Neural progenitor cell (in vitro differentiated cells): ENCODE measurements at regions not wholly inside any gene's neighbourhood (a gene's known extent, or its start where the extent isn't known, plus 50 kb on each side); places are given as distances from the start of the nearest gene placed in this dataset.

Experiments used
- DNase-seq: peaks from one replicate; pipeline ENCODE4 v3.0.0-alpha.2; 2016; ENCODE audit warnings: low spot score
- H2AFZ ChIP-seq: fragments of 200-600 bp; sonication (generic); replicated peaks from 2 replicates; pipeline ENCODE4 v1.6.1; 2016; ENCODE audit warnings: antibody characterized with exemption
- H3F3A ChIP-seq: fragments of 200-600 bp; sonication (generic); 2 replicates; pipeline ENCODE4 v1.6.1; 2016; ENCODE audit warnings: antibody characterized with exemption, low read depth
- H3K27ac ChIP-seq: fragments of 200-600 bp; sonication (generic); 2 replicates; pipeline ENCODE4 v1.5.1; 2016; ENCODE audit warnings: mild to moderate bottlenecking
- H3K27me3 ChIP-seq: fragments of 200-600 bp; sonication (generic); 2 replicates; pipeline ENCODE4 v1.6.1; 2016; ENCODE audit warnings: mild to moderate bottlenecking, moderate library complexity
- H3K36me3 ChIP-seq: fragments of 200-600 bp; sonication (generic); 2 replicates; pipeline ENCODE4 v1.5.1; 2016
- H3K4me1 ChIP-seq: fragments of 200-600 bp; sonication (generic); 2 replicates; pipeline ENCODE4 v1.6.1; 2016; ENCODE audit warnings: mixed run types
- H3K4me2 ChIP-seq: fragments of 200-600 bp; sonication (generic); 2 replicates; pipeline ENCODE4 v1.6.1; 2016
- H3K4me3 ChIP-seq: fragments of 200-600 bp; sonication (generic); 2 replicates; pipeline ENCODE4 v1.5.1; 2016
- H3K79me2 ChIP-seq: fragments of 200-600 bp; sonication (generic); 2 replicates; pipeline ENCODE4 v1.6.1; 2016; ENCODE audit warnings: low read depth
- H3K9ac ChIP-seq: fragments of 200-600 bp; sonication (generic); 2 replicates; pipeline ENCODE4 v1.6.1; 2016
- H3K9me3 ChIP-seq: fragments of 200-600 bp; sonication (generic); 2 replicates; pipeline ENCODE4 v1.5.1; 2016; ENCODE audit warnings: low read depth
- H4K20me1 ChIP-seq: fragments of 200-600 bp; sonication (generic); 2 replicates; pipeline ENCODE4 v1.6.1; 2016; ENCODE audit warnings: low read depth
- H3K27ac Mint-ChIP-seq: 3 replicates; pipeline ENCODE4 v1.8.0; 2021; ENCODE audit warnings: mixed read lengths
- H3K27me3 Mint-ChIP-seq: 2 replicates; pipeline ENCODE4 v1.8.0; 2022; ENCODE audit warnings: low read depth, mild to moderate bottlenecking, inconsistent platforms, moderate library complexity, mixed read lengths; ENCODE audit not compliant: insufficient read depth
- H3K36me3 Mint-ChIP-seq: 3 replicates; pipeline ENCODE4 v1.8.0; 2021; ENCODE audit warnings: mixed read lengths
- H3K4me1 Mint-ChIP-seq: 3 replicates; pipeline ENCODE4 v1.8.0; 2021; ENCODE audit warnings: mixed read lengths
- H3K4me3 Mint-ChIP-seq: 3 replicates; pipeline ENCODE4 v1.8.0; 2021; ENCODE audit warnings: mild to moderate bottlenecking, moderate library complexity, mixed read lengths
- H3K9me3 Mint-ChIP-seq: 3 replicates; pipeline ENCODE4 v1.8.0; 2020; ENCODE audit warnings: mixed read lengths
- EZH2 ChIP-seq: fragments of 200-600 bp; sonication (generic); IDR thresholded peaks from 2 replicates; pipeline ENCODE4 v1.6.1; 2017; ENCODE audit warnings: antibody characterized with exemption, mild to moderate bottlenecking, moderate library complexity
- EZH2phosphoT487 ChIP-seq: fragments of 200-600 bp; sonication (generic); IDR thresholded peaks from 2 replicates; pipeline ENCODE4 v1.6.1; 2017; ENCODE audit warnings: antibody characterized with exemption
- TF ChIP-seq, protein P1 (sequence below): fragments of 200-600 bp; sonication (generic); IDR thresholded peaks from 2 replicates; pipeline ENCODE4 v1.5.1; 2017; ENCODE audit warnings: antibody characterized with exemption, mild to moderate bottlenecking

- Histone ChIP-seq H3K36me3 (no peaks in the 10 kb centered on the region), H3K27me3 (no peaks in the 10 kb centered on the region), H3K4me2 (no peak overlapping the region), H3K4me1 (no peaks in the 10 kb centered on the region), H3K9ac (no peak overlapping the region), H3K27ac (no peak overlapping the region), H3F3A (no peaks in the 10 kb centered on the region), H2AFZ (no peak overlapping the region), H4K20me1 (no peaks in the 10 kb centered on the region), H3K79me2 (no peaks in the 10 kb centered on the region), H3K9me3 (no peaks in the 10 kb centered on the region), H3K4me3 (no peak overlapping the region)
- Mint-ChIP-seq H3K4me3 (no peak overlapping the region), H3K36me3 (peaks cover 2% of the 10 kb centered on the region), H3K9me3 (peaks cover 3% of the 10 kb centered on the region), H3K4me1 (peaks cover 5% of the 10 kb centered on the region), H3K27me3 (peaks cover 5% of the 10 kb centered on the region), H3K27ac (no peak overlapping the region)
- TF ChIP-seq EZH2 (no peak), EZH2phosphoT487 (no peak)
- TF ChIP-seq, protein P1, sequence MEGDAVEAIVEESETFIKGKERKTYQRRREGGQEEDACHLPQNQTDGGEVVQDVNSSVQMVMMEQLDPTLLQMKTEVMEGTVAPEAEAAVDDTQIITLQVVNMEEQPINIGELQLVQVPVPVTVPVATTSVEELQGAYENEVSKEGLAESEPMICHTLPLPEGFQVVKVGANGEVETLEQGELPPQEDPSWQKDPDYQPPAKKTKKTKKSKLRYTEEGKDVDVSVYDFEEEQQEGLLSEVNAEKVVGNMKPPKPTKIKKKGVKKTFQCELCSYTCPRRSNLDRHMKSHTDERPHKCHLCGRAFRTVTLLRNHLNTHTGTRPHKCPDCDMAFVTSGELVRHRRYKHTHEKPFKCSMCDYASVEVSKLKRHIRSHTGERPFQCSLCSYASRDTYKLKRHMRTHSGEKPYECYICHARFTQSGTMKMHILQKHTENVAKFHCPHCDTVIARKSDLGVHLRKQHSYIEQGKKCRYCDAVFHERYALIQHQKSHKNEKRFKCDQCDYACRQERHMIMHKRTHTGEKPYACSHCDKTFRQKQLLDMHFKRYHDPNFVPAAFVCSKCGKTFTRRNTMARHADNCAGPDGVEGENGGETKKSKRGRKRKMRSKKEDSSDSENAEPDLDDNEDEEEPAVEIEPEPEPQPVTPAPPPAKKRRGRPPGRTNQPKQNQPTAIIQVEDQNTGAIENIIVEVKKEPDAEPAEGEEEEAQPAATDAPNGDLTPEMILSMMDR = no peak
- no peak for DNase-seq
Measured at GRCh38 chr10:121351540-121351939, 246.7 kb downstream of the FGFR2 start.

GRCh38 chr10:121352231-121352855 is 245.9 kb downstream of the FGFR2 start:
- Histone ChIP-seq H3K4me3 (no peak overlapping the region), H3K79me2 (no peaks in the 10 kb centered on the region), H3K27ac (no peak overlapping the region), H3K36me3 (no peaks in the 10 kb centered on the region), H3K4me2 (no peak overlapping the region), H3K4me1 (no peaks in the 10 kb centered on the region), H3K9ac (no peak overlapping the region), H3K9me3 (no peaks in the 10 kb centered on the region), H3K27me3 (no peaks in the 10 kb centered on the region), H2AFZ (no peak overlapping the region), H3F3A (no peaks in the 10 kb centered on the region), H4K20me1 (no peaks in the 10 kb centered on the region)
- no peak for DNase-seq
- no peak overlapping the region for H3K27ac Mint-ChIP-seq
- peaks cover 8% of the 10 kb centered on the region for H3K4me1 Mint-ChIP-seq
- H3K27me3 Mint-ChIP-seq = peaks cover 5% of the 10 kb centered on the region
- peaks cover 3% of the 10 kb centered on the region for H3K9me3 Mint-ChIP-seq
- no peak overlapping the region for H3K4me3 Mint-ChIP-seq
- TF ChIP-seq, protein P1 = no peak
- TF ChIP-seq EZH2 (no peak), EZH2phosphoT487 (no peak)
- peaks cover 2% of the 10 kb centered on the region for H3K36me3 Mint-ChIP-seq

- Mint-ChIP-seq H3K27ac (no peak overlapping the region), H3K36me3 (peaks cover 2% of the 10 kb centered on the region), H3K4me1 (peaks cover 12% of the 10 kb centered on the region), H3K27me3 (peaks cover 2% of the 10 kb centered on the region), H3K4me3 (no peak overlapping the region), H3K9me3 (peaks cover 2% of the 10 kb centered on the region)
- Histone ChIP-seq H3K4me2 (no peak overlapping the region), H3K4me1 (no peaks in the 10 kb centered on the region), H3K9me3 (no peaks in the 10 kb centered on the region), H3K36me3 (no peaks in the 10 kb centered on the region), H3K4me3 (no peak overlapping the region), H3K9ac (no peak overlapping the region), H3K27ac (no peak overlapping the region), H3K79me2 (no peaks in the 10 kb centered on the region), H3F3A (no peaks in the 10 kb centered on the region), H4K20me1 (no peaks in the 10 kb centered on the region), H3K27me3 (no peaks in the 10 kb centered on the region), H2AFZ (no peak overlapping the region)
- no peak for DNase-seq
- TF ChIP-seq EZH2phosphoT487 (no peak), EZH2 (no peak)
- TF ChIP-seq, protein P1 = no peak
Measured at GRCh38 chr10:121355161-121355560, 243.1 kb downstream of the FGFR2 start.
